Lower leg skin (tissue), 4 donors: ENCODE measurements at regions not wholly inside any gene's neighbourhood (a gene's known extent, or its start where the extent isn't known, plus 50 kb on each side); places are given as distances from the start of the nearest gene placed in this dataset.

Experiments used
- DNase-seq, 2 donors: peaks; one replicate each; pipeline ENCODE4 v3.0.0-alpha.2; 2019; ENCODE audit warnings: low spot score in 2 of 2
- H3K4me3 ChIP-seq: fragments of 200-600 bp; sonication (generic); 2 replicates; pipeline ENCODE4 v1.5.1; 2017; ENCODE audit warnings: mild to moderate bottlenecking, low read depth; ENCODE audit not compliant: poor library complexity, severe bottlenecking
- CTCF ChIP-seq, 3 donors: fragments of 450-650 bp; IDR thresholded peaks; one replicate each; pipeline ENCODE4 v1.5.1; 2016; ENCODE audit warnings: antibody characterized with exemption in 3 of 3, mild to moderate bottlenecking in 3 of 3, moderate library complexity in 2 of 3
- POLR2A ChIP-seq, 2 donors: fragments of 450-650 bp; IDR thresholded peaks; one replicate each; pipeline ENCODE4 v1.6.1; 2016 to 2017; ENCODE audit warnings: antibody characterized with exemption in 2 of 2, mild to moderate bottlenecking in 1 of 2, moderate library complexity in 1 of 2
- WGBS, 2 donors: methylation state at CpG; one replicate each; pipeline ENCODE4 v1.1.5; 2018; 5-methylcytosine and 5-hydroxymethylcytosine counted together
- intact Hi-C: fragments of 100-400 bp; cut with DNase I; formaldehyde crosslinking; loops from one replicate; pipeline ENCODE4 v1.15.0; 2023; ENCODE audit warnings: low total_unique reads

GRCh38 chr20:56716806-56717205 lies 87.7 kb downstream of the TFAP2C start:
- peak; percentile 36 to 91 for DNase-seq
- TF ChIP-seq POLR2A (IDR thresholded peaks at IDR 0.05) (no peak), CTCF (IDR thresholded peaks at IDR 0.05) (no peak)
- WGBS, 2 donors: 53 to 62% methylated on average over 7 to 11 of the region's 11 CpGs
- no peak overlapping the region for H3K4me3 ChIP-seq
- intact Hi-C loops: no loop called here

- 89 to 98% methylated on average over 2 of the region's 2 CpGs for WGBS, 2 donors
- no peak for DNase-seq
- TF ChIP-seq POLR2A (IDR thresholded peaks at IDR 0.05): no peak
- TF ChIP-seq CTCF (IDR thresholded peaks at IDR 0.05): no peak
These were observed 89.7 kb downstream of the TFAP2C start for GRCh38 chr20:56718816-56719215.

GRCh38 chr20:56720620-56721213 lies 91.6 kb downstream of the TFAP2C start:
- 88 to 92% methylated on average over 7 of the region's 7 CpGs for WGBS, 2 donors
- no peak overlapping the region for H3K4me3 ChIP-seq
- TF ChIP-seq CTCF (IDR thresholded peaks at IDR 0.05) (no peak), POLR2A (IDR thresholded peaks at IDR 0.05) (no peak)
- DNase-seq: no peak
- intact Hi-C loops: no loop called here

More at GRCh38 chr20:56718816-56719215, 89.7 kb downstream of the TFAP2C start:
- no peak overlapping the region for H3K4me3 ChIP-seq
- intact Hi-C loops: no loop called here

GRCh38 chr20:56722042-56722441 lies 92.9 kb downstream of the TFAP2C start:
- no peak overlapping the region for H3K4me3 ChIP-seq
- DNase-seq: peak in 1 of 2 donors; percentile 53
- TF ChIP-seq POLR2A (IDR thresholded peaks at IDR 0.05) (no peak), CTCF (IDR thresholded peaks at IDR 0.05) (no peak)
- 40 to 48% methylated on average over 10 of the region's 10 CpGs for WGBS, 2 donors
- intact Hi-C loops: no loop called here

- DNase-seq: no peak
- no peak for TF ChIP-seq POLR2A (IDR thresholded peaks at IDR 0.05)
- no peak for TF ChIP-seq CTCF (IDR thresholded peaks at IDR 0.05)
- H3K4me3 ChIP-seq: no peak overlapping the region
- intact Hi-C loops: no loop called here
- WGBS, 2 donors: 92 to 98% methylated on average over 6 of the region's 6 CpGs
These were observed 94.2 kb downstream of the TFAP2C start for GRCh38 chr20:56723331-56723730.

GRCh38 chr20:56724241-56724757 lies 95.2 kb downstream of the TFAP2C start:
- 53 to 77% methylated on average over 5 of the region's 5 CpGs for WGBS, 2 donors
- DNase-seq: no peak
- TF ChIP-seq POLR2A (IDR thresholded peaks at IDR 0.05) (no peak), CTCF (IDR thresholded peaks at IDR 0.05) (no peak)
- intact Hi-C loops: no loop called here
- H3K4me3 ChIP-seq: no peak overlapping the region
